ENCODE measurements at regions not wholly inside any gene's neighbourhood (a gene's known extent, or its start where the extent isn't known, plus 50 kb on each side); places are given as distances from the start of the nearest gene placed in this dataset.

DNA sequence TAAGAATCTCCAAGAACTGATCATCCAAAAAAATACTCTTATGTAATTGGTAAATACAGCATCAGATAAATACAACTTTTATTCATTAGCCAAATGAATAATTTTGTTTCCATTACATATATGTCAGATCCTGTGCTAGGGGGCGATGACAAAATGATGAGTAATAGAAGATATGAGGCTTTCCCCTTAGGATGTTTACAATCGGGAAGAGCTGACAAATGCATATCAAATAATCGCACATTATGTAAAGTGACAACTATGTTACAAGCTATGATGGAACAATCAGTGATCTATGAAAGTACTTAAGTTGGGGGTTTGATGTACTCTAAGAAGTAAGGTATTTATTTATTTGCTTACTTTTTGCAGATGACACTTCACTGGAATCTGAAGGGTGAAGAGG is 465.6 kb upstream of the VSTM2A start:
- TF ChIP-seq ZNF331 (CRISPR knock-in tag; IDR thresholded peaks at IDR 0.05), result no peak
- TF ChIP-seq EZH2 (conservative IDR thresholded peaks at IDR 0.05; ENCODE audit: low read depth, low read length), result no peak
- TF ChIP-seq ZNF724P (CRISPR knock-in tag; IDR thresholded peaks at IDR 0.05; ENCODE audit: borderline replicate concordance), result no peak
- TF ChIP-seq FOXO1 (CRISPR knock-in tag; IDR thresholded peaks at IDR 0.05), result no peak
- TF ChIP-seq POLR2A (IDR thresholded peaks at IDR 0.05; ENCODE audit: insufficient read depth in 1 of 2, low read depth in 2 of 2, low read length in 2 of 2), result no peak
- TF ChIP-seq RELA (CRISPR knock-in tag; IDR thresholded peaks at IDR 0.05), result no peak
- no peak for TF ChIP-seq HDAC2 (CRISPR knock-in tag; IDR thresholded peaks at IDR 0.05)
- no peak for TF ChIP-seq FOXJ3 (CRISPR knock-in tag; IDR thresholded peaks at IDR 0.05; ENCODE audit: borderline replicate concordance)
- no peak for TF ChIP-seq HES4 (CRISPR knock-in tag; IDR thresholded peaks at IDR 0.05; ENCODE audit: borderline replicate concordance)
- no peak for TF ChIP-seq RBM39 (IDR thresholded peaks at IDR 0.05; ENCODE audit: low read depth, low read length, poor library complexity, severe bottlenecking)
- TF ChIP-seq HNF4A (CRISPR knock-in tag; IDR thresholded peaks at IDR 0.05), result no peak
- no peak for TF ChIP-seq CTCF (CRISPR knock-in tag; IDR thresholded peaks at IDR 0.05)
- no peak for TF ChIP-seq NFIC (IDR thresholded peaks at IDR 0.05; ENCODE audit: low read length)
